K562 (cell line): ENCODE measurements at regions not wholly inside any gene's neighbourhood (a gene's known extent, or its start where the extent isn't known, plus 50 kb on each side); places are given as distances from the start of the nearest gene placed in this dataset.

Experiments
- ATAC-seq: fragments of 200-7000 bp; cut with Tn5 transposase; 3 replicates; pipeline ENCODE4 v1.9.1; 2020; ENCODE audit warnings: moderate library complexity
- BruUV-seq: library from RNA; stranded (reverse); fragments of 400-500 nt; replicated peaks from 2 replicates; lab custom pipeline; 2021; lab: Mats Ljungman, UMichigan
- CTCF ChIA-PET: fragments of 300-600 bp; formaldehyde crosslinking; extraction: SDS; loops from one replicate; lab custom pipeline; 2021; ENCODE audit warnings: low intra/inter-chr PET ratio; lab: Yijun Ruan, JAX
- POLR2A ChIA-PET: fragments of 300-600, 350-650 bp; sonication (Branson Sonifier 250); formaldehyde crosslinking; extraction: SDS; loops from one replicate; lab custom pipeline; 2021; ENCODE audit warnings: antibody characterized with exemption, inconsistent platforms; lab: Yijun Ruan, JAX
- DNase-seq, 4 experiments: peaks; one replicate each; pipeline versions ENCODE4 v3.0.0 to v3.0.0-alpha.2; 2011 to 2018; ENCODE audit warnings: low spot score in 3 of 4, mixed read lengths in 3 of 4; ENCODE audit errors: extremely low read depth in 1 of 4
- FAIRE-seq: peaks from 2 replicates; lab custom pipeline; 2011; peaks lifted over from hg19 to GRCh38; lab: Jason Lieb, UNC
- H2AFZ ChIP-seq: 2 replicates; pipeline ENCODE4 v1.6.0; 2011; ENCODE audit warnings: low read depth, low read length, control low read depth, inconsistent platforms
- H3K27ac ChIP-seq: fragments of 200-600 bp; 3 replicates; pipeline ENCODE4 v1.8.0; 2011; ENCODE audit warnings: low read depth, mild to moderate bottlenecking, control low read depth, inconsistent platforms, low read length, moderate library complexity, mixed read lengths; ENCODE audit errors: extremely low read depth
- H3K27me3 ChIP-seq, 2 experiments: fragments of 300-600 bp in 1 of 2; 2 replicates in 1 of 2; 3 replicates in 1 of 2; pipeline versions ENCODE4 v1.6.0 to v1.8.0; 2011; ENCODE audit warnings: inconsistent platforms in 2 of 2, low read length in 2 of 2, mild to moderate bottlenecking in 1 of 2, mixed read lengths in 1 of 2, moderate library complexity in 1 of 2; ENCODE audit not compliant: control insufficient read depth in 2 of 2, insufficient read depth in 2 of 2
- H3K36me3 ChIP-seq: fragments of 300-600 bp; 3 replicates; pipeline ENCODE4 v1.8.0; 2011; ENCODE audit warnings: mild to moderate bottlenecking, low read length, inconsistent platforms; ENCODE audit not compliant: control insufficient read depth, insufficient read depth
- H3K4me1 ChIP-seq, 2 experiments: fragments of 200-600 bp in 1 of 2; replicated peaks in 1 of 2; 2 replicates in 1 of 2; 3 replicates in 1 of 2; pipeline versions ENCODE4 v1.5.1 to v1.8.0; 2011; ENCODE audit warnings: inconsistent platforms in 2 of 2, low read length in 2 of 2, mild to moderate bottlenecking in 1 of 2, mixed read lengths in 1 of 2, moderate library complexity in 1 of 2; ENCODE audit not compliant: control insufficient read depth in 2 of 2, insufficient read depth in 2 of 2
- H3K4me2 ChIP-seq: 2 replicates; pipeline ENCODE4 v1.6.1; 2011; ENCODE audit warnings: low read length, control low read depth, inconsistent platforms, mixed read lengths; ENCODE audit not compliant: insufficient read depth
- H3K4me3 ChIP-seq: fragments of 200-600 bp; sonication (generic), shearing (Covaris generic); 2 replicates; pipeline ENCODE4 v1.5.1; 2016; ENCODE audit warnings: control low read depth, inconsistent platforms
- H3K79me2 ChIP-seq: fragments of 200-600 bp; 3 replicates; pipeline ENCODE4 v1.8.0; 2011; ENCODE audit warnings: low read length, inconsistent platforms; ENCODE audit not compliant: control insufficient read depth, insufficient read depth
- H3K9ac ChIP-seq, 2 experiments: 2 replicates each; pipeline versions ENCODE4 v1.6.0 to v1.6.1; 2011; ENCODE audit warnings: low read depth in 2 of 2, low read length in 2 of 2, control low read depth in 1 of 2, inconsistent platforms in 1 of 2, mild to moderate bottlenecking in 1 of 2, mixed read lengths in 1 of 2; ENCODE audit not compliant: insufficient read depth in 1 of 2
- H3K9me1 ChIP-seq: one replicate; pipeline ENCODE4 v1.6.0; 2011; ENCODE audit warnings: inconsistent platforms, mild to moderate bottlenecking, low read length, moderate library complexity; ENCODE audit not compliant: control insufficient read depth, insufficient read depth
- H3K9me3 ChIP-seq: replicated peaks from 2 replicates; pipeline ENCODE4 v1.5.1; 2011; ENCODE audit warnings: low read depth, low read length, inconsistent platforms; ENCODE audit not compliant: control insufficient read depth, insufficient read depth
- H4K20me1 ChIP-seq: replicated peaks from 2 replicates; pipeline ENCODE4 v1.6.1; 2011; ENCODE audit warnings: low read length, inconsistent platforms, mixed read lengths; ENCODE audit not compliant: control insufficient read depth, insufficient read depth
- GATA2 ChIP-seq: sonication (generic); formaldehyde crosslinking; IDR thresholded peaks from 2 replicates; pipeline ENCODE4 v1.4.0; 2020; ENCODE audit warnings: mild to moderate bottlenecking, missing genetic modification reagents
- KDM5B ChIP-seq: fragments of 200-600 bp; sonication (generic); IDR thresholded peaks from 2 replicates; pipeline ENCODE4 v1.6.1; 2012; ENCODE audit warnings: low read depth, mild to moderate bottlenecking, moderate library complexity, low read length, control low read depth, inconsistent platforms; ENCODE audit not compliant: insufficient replicate concordance
- SIN3A ChIP-seq, 2 experiments: fragments of 150-350 bp in 1 of 2; IDR thresholded peaks; 2 replicates each; pipeline ENCODE4 v1.6.1; 2011 to 2016; ENCODE audit warnings: borderline replicate concordance in 2 of 2, low read depth in 2 of 2, low read length in 2 of 2, mild to moderate bottlenecking in 2 of 2, moderate library complexity in 2 of 2; ENCODE audit not compliant: control insufficient read depth in 1 of 2
- SMAD4 ChIP-seq: fragments of 250-450 bp; sonication (Bioruptor Pico); conservative IDR thresholded peaks from 2 replicates; pipeline ENCODE4 v1.8.0; 2021; ENCODE audit warnings: inconsistent platforms, mild to moderate bottlenecking, moderate library complexity
- XRCC4 ChIP-seq: IDR thresholded peaks from one replicate; pipeline ENCODE4 v1.6.1; 2011; ENCODE audit not compliant: insufficient read depth, insufficient read length; ENCODE audit errors: extremely low read depth
- ZMIZ1 ChIP-seq, 2 experiments: fragments of 150-350 bp in 1 of 2; IDR thresholded peaks; 2 replicates each; pipeline ENCODE4 v1.6.1; 2012 to 2016; ENCODE audit warnings: low read depth in 2 of 2, low read length in 2 of 2, mild to moderate bottlenecking in 1 of 2, moderate library complexity in 1 of 2
- WGBS: fragments of 100-300 bp; shearing (Covaris generic); methylation state at CpG from one replicate; pipeline ENCODE4 v1.1.6; 2016; ENCODE audit warnings: low coverage, mixed read lengths; ENCODE audit not compliant: insufficient coverage; ENCODE audit errors: missing lambda C conversion rate; 5-methylcytosine and 5-hydroxymethylcytosine counted together
- in situ Hi-C: fragments of 300-500 bp; cut with MboI; formaldehyde crosslinking; loops from 4 replicates; pipeline ENCODE4 v1.15.0; 2018; ENCODE audit warnings: inconsistent platforms, mixed read lengths
- intact Hi-C: fragments of 100-400 bp; cut with micrococcal nuclease; formaldehyde crosslinking; loops from 2 replicates; pipeline ENCODE4 v1.14.2; 2022
- TF ChIP-seq, protein P1 (sequence below), 3 experiments: fragments of 200-800 bp in 1 of 3; sonication (Bioruptor generic) in 1 of 3; sonication (generic) in 1 of 3; formaldehyde crosslinking in 1 of 3; IDR thresholded peaks; 2 replicates each; pipeline versions ENCODE4 v1.6.1 to v1.8.0; 2016 to 2022; ENCODE audit warnings: mild to moderate bottlenecking in 2 of 3, missing compliant biosample characterization in 2 of 3, missing genetic modification characterization in 2 of 3, missing genetic modification reagents in 1 of 3
- TF ChIP-seq, protein P2 (sequence below): IDR thresholded peaks from 2 replicates; pipeline ENCODE4 v1.6.1; 2011; ENCODE audit not compliant: insufficient read length; ENCODE audit errors: extremely low read depth

DNA sequence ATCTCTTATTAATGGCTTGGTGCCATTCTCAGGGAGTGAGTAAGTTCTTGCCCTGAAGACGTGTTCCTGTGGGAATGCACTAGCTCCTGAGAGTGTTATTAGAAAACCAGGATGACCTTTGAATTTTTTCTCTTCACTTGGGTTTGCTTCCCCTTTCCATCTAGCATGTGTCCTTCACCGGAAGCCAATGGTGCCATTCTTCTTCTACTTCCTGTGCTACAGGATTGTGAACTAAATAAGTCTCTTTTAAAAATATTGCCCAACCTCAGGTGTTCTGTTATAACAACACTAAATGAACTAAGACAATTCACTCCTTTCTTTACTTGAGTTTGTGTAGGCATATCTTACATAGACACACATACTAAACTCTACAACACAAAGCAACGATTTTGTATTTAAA is 447.0 kb downstream of the SOX11 start (continued):
- TF ChIP-seq, protein P1, sequence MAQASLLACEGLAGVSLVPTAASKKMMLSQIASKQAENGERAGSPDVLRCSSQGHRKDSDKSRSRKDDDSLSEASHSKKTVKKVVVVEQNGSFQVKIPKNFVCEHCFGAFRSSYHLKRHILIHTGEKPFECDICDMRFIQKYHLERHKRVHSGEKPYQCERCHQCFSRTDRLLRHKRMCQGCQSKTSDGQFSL (CRISPR knock-in tag; IDR thresholded peaks at IDR 0.05) = no peak
- TF ChIP-seq, protein P1 (tag; IDR thresholded peaks at IDR 0.05) = no peak
- no peak for TF ChIP-seq XRCC4
- TF ChIP-seq SMAD4 (CRISPR knock-in tag) = no peak
- TF ChIP-seq ZMIZ1 (IDR thresholded peaks at IDR 0.05; ENCODE audit: low read depth in 2 of 2, low read length in 2 of 2) = no peak
- no peak for TF ChIP-seq GATA2

- intact Hi-C loops (no loop called here), in situ Hi-C loops (no loop called here)
- no peak for ATAC-seq
- TF ChIP-seq SIN3A (IDR thresholded peaks at IDR 0.05; ENCODE audit: borderline replicate concordance in 2 of 2, control insufficient read depth in 1 of 2, low read depth in 2 of 2, low read length in 2 of 2) (no peak), KDM5B (no peak)
- TF ChIP-seq, protein P2, sequence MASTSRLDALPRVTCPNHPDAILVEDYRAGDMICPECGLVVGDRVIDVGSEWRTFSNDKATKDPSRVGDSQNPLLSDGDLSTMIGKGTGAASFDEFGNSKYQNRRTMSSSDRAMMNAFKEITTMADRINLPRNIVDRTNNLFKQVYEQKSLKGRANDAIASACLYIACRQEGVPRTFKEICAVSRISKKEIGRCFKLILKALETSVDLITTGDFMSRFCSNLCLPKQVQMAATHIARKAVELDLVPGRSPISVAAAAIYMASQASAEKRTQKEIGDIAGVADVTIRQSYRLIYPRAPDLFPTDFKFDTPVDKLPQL = no peak
- no peak for FAIRE-seq
- H2AFZ ChIP-seq = no peak overlapping the region
- ChIA-PET POLR2A (no interaction called here), CTCF (no interaction called here)
- H3K4me3 ChIP-seq = no peak overlapping the region
- H3K4me2 ChIP-seq = no peak overlapping the region
- H3K9ac ChIP-seq = no peak overlapping the region
- no TSS peak for BruUV-seq
- H3K79me2 ChIP-seq = no peaks in the 10 kb centered on the region
- H3K27me3 ChIP-seq = no peaks in the 10 kb centered on the region
- WGBS = 0% methylated on average over 1 of the region's 1 CpG
- no peaks in the 10 kb centered on the region for H3K9me1 ChIP-seq
- H3K27ac ChIP-seq = no peak overlapping the region
- no peaks in the 10 kb centered on the region for H4K20me1 ChIP-seq
- no peaks in the 10 kb centered on the region for H3K4me1 ChIP-seq
- DNase-seq = no peak
- H3K36me3 ChIP-seq = no peaks in the 10 kb centered on the region
- no peaks in the 10 kb centered on the region for H3K9me3 ChIP-seq
These were observed 447.7 kb downstream of the SOX11 start for GRCh38 chr2:6139916-6140315.
